H1 (cell line): ENCODE measurements at regions not wholly inside any gene's neighbourhood (a gene's known extent, or its start where the extent isn't known, plus 50 kb on each side); places are given as distances from the start of the nearest gene placed in this dataset.

Experiments
- CTCF ChIA-PET: fragments of 300-600 bp; sonication (Branson Sonifier 250); formaldehyde crosslinking; loops from one replicate; lab custom pipeline; 2021; ENCODE audit not compliant: partially characterized antibody; lab: Charles Lee
- POLR2A ChIA-PET: fragments of 300-600 bp; sonication (Branson Sonifier 250); formaldehyde crosslinking; loops from one replicate; lab custom pipeline; 2021; ENCODE audit warnings: inconsistent platforms; ENCODE audit not compliant: partially characterized antibody; lab: Charles Lee
- DNase-seq, 2 experiments: peaks; one replicate each; pipeline versions ENCODE4 v3.0.0 to v3.0.0-alpha.2; 2010 to 2022; ENCODE audit warnings: low spot score in 2 of 2, low read depth in 1 of 2, mixed read lengths in 1 of 2
- FAIRE-seq: peaks from 2 replicates; lab custom pipeline; 2011; peaks lifted over from hg19 to GRCh38; lab: Jason Lieb, UNC
- H2AFZ ChIP-seq: 2 replicates; pipeline ENCODE4 v1.8.1; 2012; ENCODE audit warnings: low read length, inconsistent platforms
- H2AK5ac ChIP-seq: 2 replicates; pipeline ENCODE4 v1.6.1; 2013; ENCODE audit warnings: low read depth, low read length
- H2BK120ac ChIP-seq: replicated peaks from 2 replicates; pipeline ENCODE3; 2013; ENCODE audit warnings: low read depth, low read length, inconsistent platforms
- H2BK12ac ChIP-seq: 2 replicates; pipeline ENCODE4 v1.6.1; 2013; ENCODE audit warnings: low read depth, low read length
- H2BK15ac ChIP-seq: 2 replicates; pipeline ENCODE4 v1.6.1; 2013; ENCODE audit warnings: low read length
- H2BK20ac ChIP-seq: 2 replicates; pipeline ENCODE4 v1.6.1; 2013; ENCODE audit warnings: low read length
- H2BK5ac ChIP-seq: 2 replicates; pipeline ENCODE4 v1.6.1; 2013; ENCODE audit warnings: low read depth, low read length
- H3K14ac ChIP-seq: 2 replicates; pipeline ENCODE4 v1.6.1; 2013; ENCODE audit warnings: inconsistent platforms; ENCODE audit not compliant: insufficient read length
- H3K18ac ChIP-seq: 2 replicates; pipeline ENCODE4 v1.6.1; 2013; ENCODE audit warnings: low read length; ENCODE audit errors: extremely low read depth
- H3K23ac ChIP-seq: 2 replicates; pipeline ENCODE4 v1.6.1; 2013; ENCODE audit warnings: inconsistent platforms; ENCODE audit not compliant: insufficient read length
- H3K23me2 ChIP-seq: 2 replicates; pipeline ENCODE4 v1.6.1; 2013; ENCODE audit warnings: low read depth, low read length
- H3K27ac ChIP-seq: 2 replicates; pipeline ENCODE4 v1.6.1; 2011; ENCODE audit warnings: low read depth, low read length, inconsistent platforms
- H3K27me3 ChIP-seq, 4 experiments: replicated peaks in 1 of 4; 1 replicate in 1 of 4; 2 replicates in 3 of 4; pipeline versions ENCODE4 v1.6.1 to v1.8.1; 2011 to 2013; ENCODE audit warnings: low read length in 3 of 4, mild to moderate bottlenecking in 3 of 4, inconsistent platforms in 2 of 4, mixed read lengths in 2 of 4, moderate library complexity in 1 of 4; ENCODE audit not compliant: control insufficient read depth in 3 of 4, insufficient read depth in 3 of 4; ENCODE audit errors: extremely low read depth in 1 of 4
- H3K36me3 ChIP-seq, 4 experiments: 2 replicates each; pipeline versions ENCODE4 v1.6.1 to v1.8.1; 2011 to 2013; ENCODE audit warnings: mild to moderate bottlenecking in 4 of 4, low read length in 3 of 4, moderate library complexity in 2 of 4, control low read depth in 1 of 4, inconsistent platforms in 1 of 4; ENCODE audit not compliant: insufficient read depth in 4 of 4, control insufficient read depth in 2 of 4
- H3K4ac ChIP-seq: replicated peaks from 2 replicates; pipeline ENCODE3; 2013; ENCODE audit warnings: low read length, low read depth, mixed read lengths, inconsistent platforms; ENCODE audit not compliant: insufficient read length
- H3K4me1 ChIP-seq, 4 experiments: replicated peaks in 1 of 4; 1 replicate in 1 of 4; 2 replicates in 3 of 4; pipeline versions ENCODE4 v1.6.1 to v1.8.1; 2011 to 2013; ENCODE audit warnings: low read length in 3 of 4, inconsistent platforms in 2 of 4, mixed read lengths in 1 of 4; ENCODE audit not compliant: insufficient read depth in 4 of 4, control insufficient read depth in 3 of 4
- H3K4me2 ChIP-seq, 2 experiments: 2 replicates each; pipeline versions ENCODE4 v1.6.1 to v1.8.1; 2011 to 2013; ENCODE audit warnings: low read depth in 2 of 2, low read length in 2 of 2, control low read depth in 1 of 2, inconsistent platforms in 1 of 2, mild to moderate bottlenecking in 1 of 2; ENCODE audit not compliant: insufficient read depth in 1 of 2
- H3K4me3 ChIP-seq, 4 experiments: fragments of 200-600, 300-600 bp in 1 of 4; sonication (generic), shearing (Covaris generic), sonication (Bioruptor Twin) in 1 of 4; 2 replicates each; pipeline versions ENCODE4 v1.5.1 to v1.8.1; 2011 to 2016; ENCODE audit warnings: low read length in 4 of 4, low read depth in 3 of 4, control low read depth in 2 of 4, inconsistent platforms in 2 of 4, mild to moderate bottlenecking in 2 of 4, mixed read lengths in 1 of 4, moderate library complexity in 1 of 4; ENCODE audit not compliant: insufficient read depth in 2 of 4; ENCODE audit errors: extremely low read depth in 1 of 4
- H3K56ac ChIP-seq: replicated peaks from 2 replicates; pipeline ENCODE3; 2013; ENCODE audit warnings: low read depth, mild to moderate bottlenecking, mixed read lengths, low read length, inconsistent platforms; ENCODE audit not compliant: insufficient read length
- H3K79me1 ChIP-seq: 2 replicates; pipeline ENCODE4 v1.6.1; 2013; ENCODE audit warnings: low read depth, low read length, control low read depth
- H3K79me2 ChIP-seq, 2 experiments: 2 replicates each; pipeline versions ENCODE4 v1.6.1 to v1.8.1; 2012 to 2013; ENCODE audit warnings: low read length in 2 of 2, mild to moderate bottlenecking in 2 of 2, inconsistent platforms in 1 of 2; ENCODE audit not compliant: insufficient read depth in 2 of 2, control insufficient read depth in 1 of 2
- H3K9ac ChIP-seq, 4 experiments: replicated peaks in 1 of 4; 1 replicate in 1 of 4; 2 replicates in 3 of 4; pipeline versions ENCODE4 v1.6.1 to v1.8.1; 2011 to 2013; ENCODE audit warnings: low read depth in 3 of 4, low read length in 3 of 4, control low read depth in 2 of 4, mild to moderate bottlenecking in 2 of 4, moderate library complexity in 2 of 4, inconsistent platforms in 1 of 4; ENCODE audit errors: extremely low read depth in 1 of 4
- H3K9me3 ChIP-seq, 2 experiments: 2 replicates each; pipeline versions ENCODE4 v1.6.1 to v1.8.1; 2012 to 2013; ENCODE audit warnings: mild to moderate bottlenecking in 2 of 2, moderate library complexity in 2 of 2, control low read depth in 1 of 2, inconsistent platforms in 1 of 2, low read depth in 1 of 2, low read length in 1 of 2, mixed read lengths in 1 of 2; ENCODE audit not compliant: insufficient read depth in 2 of 2
- H4K20me1 ChIP-seq, 2 experiments: replicated peaks in 1 of 2; 2 replicates each; pipeline versions ENCODE3 to v1.8.1; 2011 to 2013; ENCODE audit warnings: inconsistent platforms in 2 of 2, low read length in 2 of 2, mild to moderate bottlenecking in 1 of 2; ENCODE audit not compliant: insufficient read depth in 2 of 2, control insufficient read depth in 1 of 2
- H4K5ac ChIP-seq: 2 replicates; pipeline ENCODE4 v1.6.1; 2013; ENCODE audit warnings: low read length, low read depth, mixed read lengths, inconsistent platforms; ENCODE audit not compliant: insufficient read length
- H4K8ac ChIP-seq: 2 replicates; pipeline ENCODE4 v1.8.0; 2013; ENCODE audit warnings: mild to moderate bottlenecking, moderate library complexity, low read length, inconsistent platforms; ENCODE audit not compliant: insufficient read depth; ENCODE audit errors: extremely low read depth
- H4K91ac ChIP-seq: replicated peaks from 2 replicates; pipeline ENCODE3; 2013; ENCODE audit warnings: low read length, mixed read lengths, inconsistent platforms; ENCODE audit not compliant: insufficient read length
- SP2 ChIP-seq: IDR thresholded peaks from 2 replicates; pipeline ENCODE4 v1.6.1; 2012; ENCODE audit warnings: mild to moderate bottlenecking, low read length, inconsistent platforms
- WGBS, 2 experiments: shearing (Covaris generic) in 1 of 2; methylation state at CpG; one replicate each; pipeline versions ENCODE4 v1.1.6 to v1.1.7; 2013 to 2015; ENCODE audit warnings: low lambda C conversion rate in 2 of 2, mixed read lengths in 2 of 2, inconsistent platforms in 1 of 2, low coverage in 1 of 2, missing lambda C conversion rate in 1 of 2; ENCODE audit not compliant: insufficient replicate concordance in 2 of 2, insufficient coverage in 1 of 2, insufficient read length in 1 of 2; ENCODE audit errors: extremely low coverage in 1 of 2, missing lambda C conversion rate in 1 of 2; 5-methylcytosine and 5-hydroxymethylcytosine counted together

- 77% methylated on average over 3 of the region's 3 CpGs; no CpG with 5 or more reads in 1 of the 2 experiments for WGBS, 2 experiments
- Histone ChIP-seq H3K23ac (no peak overlapping the region), H3K23me2 (no peaks in the 10 kb centered on the region), H3K4me2 (no peak overlapping the region), H2AK5ac (no peak overlapping the region), H3K27ac (no peak overlapping the region), H4K91ac (no peak overlapping the region), H3K56ac (no peak overlapping the region), H3K27me3 (no peaks in the 10 kb centered on the region), H3K9ac (no peak overlapping the region), H4K20me1 (no peaks in the 10 kb centered on the region), H3K36me3 (no peaks in the 10 kb centered on the region), H3K4me3 (no peak overlapping the region), H2BK12ac (peak overlapping the region; percentile 22; the same call in 1 of the 2 replicates), H4K8ac (no peak overlapping the region), H3K18ac (no peak overlapping the region), H2BK120ac (no peak overlapping the region), H3K9me3 (no peaks in the 10 kb centered on the region; a peak in 1 of 4 replicates), H4K5ac (no peak overlapping the region), H2BK15ac (no peak overlapping the region), H3K4ac (no peak overlapping the region), H3K14ac (no peak overlapping the region), H2AFZ (no peak overlapping the region), H2BK20ac (no peak overlapping the region), H3K79me1 (no peaks in the 10 kb centered on the region), H2BK5ac (no peak overlapping the region), H3K4me1 (peaks cover 0 to 2% (median 0%) of the 10 kb centered on the region in 4 experiments; a peak in 1 of 7 replicates), H3K79me2 (no peaks in the 10 kb centered on the region)
- CTCF ChIA-PET = interaction anchor here (0.6 to 15.0 kb wide), 38 partner anchors 8 to 224 kb away, joined by 3 to 234 read pairs (median 4); partner anchors contain the start of gene LEMD2
- POLR2A ChIA-PET = no interaction called here
- FAIRE-seq (no peak), DNase-seq (no peak)
- no peak for TF ChIP-seq SP2
Measured at GRCh38 chr6:33967265-33967767, 163.5 kb upstream of the MLN start.
